Dedifferentiated amniotic fluid mesenchymal stem cell (primary cell): ENCODE measurements at regions not wholly inside any gene's neighbourhood (a gene's known extent, or its start where the extent isn't known, plus 50 kb on each side); places are given as distances from the start of the nearest gene placed in this dataset.
"Not testable (repeated sequence)": the region's sequence is repeated elsewhere in the genome, so short reads cannot be mapped to it uniquely, and the experiment has no call there.

Experiments
- DNase-seq: peaks from one replicate; pipeline ENCODE4 v3.0.0-alpha.2; 2016; ENCODE audit errors: extremely low spot score

DNA sequence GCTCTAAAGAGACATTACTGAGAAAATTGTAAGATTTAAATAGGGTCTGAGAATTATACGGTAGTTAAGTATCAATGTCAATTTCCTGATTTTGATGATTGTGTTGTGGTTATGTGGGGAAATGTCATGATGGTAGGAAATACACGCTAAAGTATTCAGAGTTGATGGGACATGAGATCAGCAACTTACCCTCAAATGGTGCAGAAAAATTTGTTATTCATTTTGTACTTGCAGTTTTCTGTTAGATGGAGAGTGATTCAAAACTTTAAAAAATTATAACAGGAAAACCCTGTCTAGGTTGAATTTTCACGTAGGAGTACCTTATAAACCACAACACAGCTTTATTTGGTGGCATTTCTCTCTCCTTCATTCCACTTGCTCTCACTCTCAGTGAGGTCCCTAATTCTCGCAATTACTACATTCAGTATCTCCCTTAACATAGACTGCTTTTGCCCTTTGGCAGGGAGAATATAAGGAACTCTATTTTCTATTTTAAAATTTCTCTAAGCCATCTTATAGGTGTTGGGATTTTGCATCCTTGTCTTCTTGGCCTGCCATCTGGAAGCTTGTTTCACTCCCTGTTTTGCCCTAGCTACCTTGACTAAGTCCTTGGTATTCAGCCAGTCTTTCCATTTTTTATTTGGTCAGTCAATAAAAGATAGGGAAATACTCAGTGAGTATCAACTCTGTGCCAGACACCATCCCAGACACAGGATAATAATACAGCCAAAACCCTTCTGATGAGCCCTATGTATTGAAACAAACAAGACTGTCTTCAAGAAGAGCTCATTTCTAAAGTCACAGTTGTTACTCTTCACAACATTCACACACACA lies 550.6 kb upstream of the ACVR2A start:
- DNase-seq, result no peak

DNA sequence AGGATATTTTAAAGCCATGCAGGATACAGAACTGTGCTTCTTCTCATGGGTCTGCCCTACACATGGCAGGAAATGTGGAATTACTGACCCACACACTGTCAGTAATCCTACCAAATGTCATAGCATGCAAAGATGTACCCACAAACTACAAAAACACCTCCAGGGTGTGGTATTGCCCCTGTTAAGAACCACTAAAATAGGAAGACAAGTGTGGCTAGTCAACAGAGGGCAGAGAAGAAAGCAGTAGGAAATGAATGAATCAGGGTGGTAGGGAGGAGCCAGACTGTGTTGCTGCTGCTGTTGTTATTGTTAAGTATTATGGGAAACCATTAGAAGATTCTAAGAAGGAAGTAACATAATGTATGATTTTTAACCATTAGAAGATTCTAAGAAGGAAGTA lies 556.7 kb upstream of the ACVR2A start:
- no peak for DNase-seq

- no peak for DNase-seq
Measured at GRCh38 chr2:147275943-147276342, 568.9 kb upstream of the ACVR2A start.

DNA sequence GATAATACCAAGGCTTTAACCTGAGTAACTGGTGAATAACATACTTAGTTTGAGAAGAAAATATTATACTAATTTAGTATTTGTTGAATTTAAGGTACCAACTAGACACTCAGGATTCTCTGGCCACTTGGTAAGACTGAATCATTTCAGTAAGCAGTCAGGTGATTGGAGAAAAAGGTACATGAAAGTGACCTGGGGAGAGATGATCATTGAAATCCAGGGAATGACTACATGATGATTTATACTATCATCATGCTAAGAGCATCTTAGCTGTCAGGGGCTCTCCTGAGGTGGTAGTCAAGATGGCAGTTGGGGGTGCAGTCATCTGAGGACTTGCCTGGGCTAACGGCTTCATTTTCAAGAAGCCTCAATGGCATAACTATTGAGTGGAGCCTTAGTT lies 571.2 kb upstream of the ACVR2A start:
- no peak for DNase-seq

DNA sequence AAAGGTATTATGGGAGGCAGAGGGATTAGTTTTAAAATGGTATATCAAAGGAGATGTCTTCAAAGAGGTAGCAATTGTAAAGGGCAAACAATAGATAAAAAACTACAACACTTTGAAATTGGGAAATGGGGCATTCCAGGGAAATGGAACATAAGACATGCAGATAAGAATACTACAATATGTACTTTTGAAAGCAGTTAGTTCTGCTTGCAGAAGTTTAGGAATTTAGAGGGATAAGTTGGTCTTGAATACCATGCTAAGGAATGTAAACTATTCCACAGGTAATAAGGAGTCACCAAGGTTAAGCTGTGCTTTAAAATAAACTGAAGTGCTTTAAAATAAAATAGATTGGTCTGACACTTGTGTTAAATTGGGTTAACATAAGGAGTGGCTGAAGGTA lies 571.7 kb upstream of the ACVR2A start:
- DNase-seq, result no peak

DNA sequence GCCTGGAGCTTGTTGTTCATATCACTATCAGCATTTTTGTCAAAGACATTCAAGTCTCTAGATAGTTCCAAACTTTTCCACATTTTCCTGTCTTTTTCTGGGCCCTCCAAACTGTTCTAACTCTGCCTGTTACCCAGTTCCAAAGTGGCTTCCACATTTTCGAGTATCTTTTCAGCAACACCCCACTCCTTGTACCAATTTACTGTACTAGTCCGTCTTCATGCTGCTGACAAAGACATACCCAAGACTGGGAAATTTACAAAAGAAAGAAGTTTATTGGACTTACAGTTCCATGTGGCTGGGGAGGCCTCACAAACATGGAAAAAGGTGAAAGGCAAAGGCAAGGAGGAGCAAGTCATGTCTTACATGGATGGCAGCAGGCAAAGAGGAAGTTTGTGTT lies 575.2 kb upstream of the ACVR2A start:
- not testable (repeated sequence) for DNase-seq

GRCh38 chr2:147260241-147260640 lies 584.6 kb upstream of the ACVR2A start:
- DNase-seq, result no peak

DNA sequence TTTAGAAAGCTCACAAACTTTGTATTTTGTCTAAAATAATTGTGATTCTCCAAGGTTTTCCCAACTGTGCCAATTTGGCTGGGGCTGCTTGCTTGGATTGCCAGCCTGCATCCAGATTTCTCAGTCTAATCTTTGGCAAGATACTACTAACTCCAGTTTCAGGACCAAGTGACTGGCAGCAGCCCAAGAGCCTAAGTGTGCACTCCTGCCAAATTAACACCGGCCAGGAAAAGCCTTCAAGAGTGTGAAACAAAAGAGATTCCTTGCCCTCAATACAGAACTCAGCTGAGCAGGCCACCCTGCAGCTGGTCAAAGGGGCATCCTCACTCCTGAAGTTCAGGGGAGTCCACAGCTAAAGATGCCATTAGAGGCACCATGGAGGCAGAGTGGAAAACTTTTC lies 589.0 kb upstream of the ACVR2A start:
- no peak for DNase-seq

GRCh38 chr2:147250652-147251356 lies 594.0 kb upstream of the ACVR2A start:
- DNase-seq, result no peak

DNA sequence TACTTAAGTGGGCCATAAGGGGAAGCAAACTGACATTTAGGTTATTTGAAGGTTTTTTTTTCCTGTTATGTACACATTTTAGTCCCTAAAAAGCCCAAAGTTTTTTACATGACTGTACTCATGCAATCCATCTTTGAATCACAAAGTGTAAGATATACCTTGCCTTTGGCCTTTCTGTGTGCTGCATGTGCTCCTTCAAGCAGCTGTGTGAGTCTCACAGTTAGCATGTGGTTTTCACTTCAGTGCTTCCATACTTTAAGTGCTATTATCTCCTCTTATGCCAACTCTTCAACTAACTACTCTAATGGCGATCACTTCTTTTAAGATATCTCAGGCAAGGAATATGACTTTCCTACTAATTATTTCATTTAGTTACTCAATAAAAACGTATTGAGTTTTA lies 597.1 kb upstream of the ACVR2A start:
- no peak for DNase-seq

GRCh38 chr2:147242445-147242844 lies 602.4 kb upstream of the ACVR2A start:
- DNase-seq, result no peak

GRCh38 chr2:147236601-147237000 lies 608.2 kb upstream of the ACVR2A start:
- DNase-seq, result no peak

DNA sequence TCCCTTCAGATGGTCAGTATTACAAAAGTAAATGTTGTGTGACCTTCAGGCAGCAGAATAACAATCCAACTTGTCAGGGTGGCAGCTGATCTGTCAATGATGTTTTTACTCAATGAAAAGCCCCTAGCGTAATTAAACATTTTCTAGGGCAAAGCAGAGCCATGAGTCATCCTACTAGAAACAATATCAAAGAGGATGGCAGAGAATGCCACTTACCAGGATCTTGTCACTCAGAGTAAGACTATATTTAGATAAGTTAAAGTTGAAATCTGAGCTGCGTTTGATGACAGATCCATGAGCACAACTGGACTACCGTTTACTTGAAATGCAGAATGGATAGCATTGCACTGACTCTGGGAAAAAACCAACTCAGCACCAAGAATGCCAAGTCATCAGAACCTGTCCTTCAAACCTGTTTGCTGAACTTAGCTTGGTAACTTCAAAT lies 612.6 kb upstream of the ACVR2A start:
- DNase-seq, result no peak

- DNase-seq, result no peak
Measured at GRCh38 chr2:147231607-147232006, 613.2 kb upstream of the ACVR2A start.

DNA sequence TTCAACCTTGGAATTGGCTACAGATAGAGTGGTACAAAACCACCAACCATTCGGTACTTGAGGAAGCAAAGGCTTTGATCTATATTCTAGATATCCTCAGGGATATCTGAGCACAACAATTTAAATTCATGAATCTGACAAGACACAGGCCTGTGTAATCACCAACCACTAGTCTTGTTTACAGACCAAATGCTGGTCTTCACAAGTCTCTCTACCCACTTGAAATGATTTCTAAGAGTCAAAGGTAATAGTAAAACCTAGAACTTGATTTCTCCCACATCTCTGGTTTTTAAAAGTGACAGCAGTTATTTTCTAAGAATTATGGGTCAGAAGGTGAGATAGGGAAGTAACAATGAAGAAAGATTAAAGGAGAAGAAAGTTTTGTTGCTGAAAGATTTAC lies 613.7 kb upstream of the ACVR2A start:
- DNase-seq, result no peak

DNA sequence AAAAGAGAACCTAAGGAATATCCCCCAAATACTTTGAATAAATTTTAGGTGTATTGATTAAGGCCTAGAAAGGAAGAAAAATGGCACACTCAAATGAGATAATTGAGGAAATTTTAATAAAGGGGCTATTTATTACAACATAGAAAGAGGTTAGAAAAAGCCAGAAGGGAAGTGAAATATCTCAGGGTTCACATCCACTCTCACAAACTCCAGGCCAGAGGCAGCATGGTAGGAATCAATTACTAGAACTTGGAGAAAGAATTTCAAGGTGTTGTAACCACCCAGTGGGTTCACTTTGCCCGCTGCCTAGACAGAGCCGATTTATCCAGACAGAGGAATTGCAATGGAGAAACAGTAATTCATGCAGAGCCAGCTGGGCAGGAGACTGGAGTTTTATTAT lies 617.5 kb upstream of the ACVR2A start:
- DNase-seq, result no peak

GRCh38 chr2:147224070-147224469 lies 620.8 kb upstream of the ACVR2A start:
- DNase-seq, result no peak

- DNase-seq, result no peak
Measured at GRCh38 chr2:147223553-147224060, 621.2 kb upstream of the ACVR2A start.

GRCh38 chr2:147223119-147223518 lies 621.7 kb upstream of the ACVR2A start:
- no peak for DNase-seq

DNA sequence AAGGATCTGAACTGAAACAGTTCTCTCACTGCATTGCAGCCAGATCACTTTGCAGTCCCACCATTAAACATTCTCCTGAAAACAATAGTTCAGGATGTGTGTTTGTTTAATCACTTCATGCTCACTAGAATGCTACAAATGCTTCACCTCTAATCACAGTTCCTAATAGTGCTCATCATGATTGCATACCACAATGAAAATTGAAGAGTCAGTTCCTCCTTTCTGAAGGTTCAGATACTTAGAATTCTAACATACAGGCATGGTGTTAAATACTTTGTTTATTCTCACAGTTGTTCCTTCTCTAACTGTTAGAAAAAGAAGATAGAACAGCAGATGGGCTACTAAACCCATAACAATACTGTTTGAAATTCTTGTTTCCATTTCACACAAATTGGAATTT lies 622.3 kb upstream of the ACVR2A start:
- DNase-seq, result no peak

- DNase-seq, result no peak
Measured at GRCh38 chr2:147214914-147215313, 629.9 kb upstream of the ACVR2A start.

GRCh38 chr2:147211484-147211883 lies 633.3 kb upstream of the ACVR2A start:
- no peak for DNase-seq

DNA sequence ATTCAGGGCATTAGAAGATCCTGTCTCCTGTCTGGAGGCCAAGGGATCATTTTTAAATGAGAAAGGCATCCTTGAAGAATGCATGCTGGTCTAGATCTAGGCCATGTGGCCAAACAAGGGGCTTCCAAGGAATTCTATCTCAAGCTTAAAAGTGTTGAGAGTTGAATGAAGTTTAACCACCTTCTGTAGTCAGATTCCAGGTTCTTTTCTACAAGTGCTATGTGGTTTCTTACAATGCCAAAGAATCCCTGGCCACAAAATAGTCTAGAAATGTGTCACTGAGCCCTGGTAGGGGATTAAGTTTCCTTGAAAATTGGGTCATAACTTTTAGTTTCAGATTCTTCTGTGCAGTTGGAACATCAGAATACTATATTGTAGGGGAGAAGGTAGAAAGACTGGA lies 640.7 kb upstream of the ACVR2A start:
- no peak for DNase-seq
